ENCODE measurements at regions not wholly inside any gene's neighbourhood (a gene's known extent, or its start where the extent isn't known, plus 50 kb on each side); places are given as distances from the start of the nearest gene placed in this dataset.

DNA sequence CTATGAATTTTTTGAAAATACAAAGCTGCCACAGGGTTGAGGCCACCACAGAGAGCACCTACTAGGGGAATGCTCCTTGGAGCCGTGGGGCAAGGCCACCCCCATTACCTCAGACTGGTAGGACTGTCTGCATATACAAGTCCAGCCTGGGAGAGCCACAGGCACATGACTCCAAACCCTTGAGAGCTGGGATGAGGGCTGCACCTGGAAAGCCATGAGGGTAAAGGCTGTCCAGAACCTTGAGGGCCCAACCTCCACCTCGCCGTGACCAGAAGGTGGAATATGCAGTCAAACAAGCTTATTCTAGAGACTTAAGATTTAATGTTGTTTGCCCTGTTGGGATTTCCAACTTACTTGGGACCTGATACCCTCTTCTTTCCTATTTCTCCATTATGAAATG is 69.5 kb upstream of the TSLP start:
- DNase-seq = no peak
- ChIA-PET CTCF (no interaction called here), POLR2A (ENCODE audit: unreplicated experiment) (no interaction called here)
- Histone ChIP-seq H3K4me3 (ENCODE audit: low read length) (no peak overlapping the region), H3K9me2 (replicated peaks; ENCODE audit: low read length) (no peaks in the 10 kb centered on the region), H3K79me2 (ENCODE audit: low read length) (no peaks in the 10 kb centered on the region), H3K27me3 (ENCODE audit: low read length) (no peaks in the 10 kb centered on the region), H2AFZ (ENCODE audit: low read length) (no peak overlapping the region), H3K27ac (ENCODE audit: low read length) (no peak overlapping the region), H4K20me1 (ENCODE audit: low read length) (no peaks in the 10 kb centered on the region), H3K9me3 (ENCODE audit: low read length) (0 out of 2 replicates have a peak, but pooled peaks cover 10% of the 10 kb centered on the region), H3K4me2 (ENCODE audit: low read length) (no peak overlapping the region), H3K36me3 (ENCODE audit: low read depth, low read length) (no peaks in the 10 kb centered on the region), H3F3A (ENCODE audit: low read length, unreplicated experiment) (no peaks in the 10 kb centered on the region), H3K9ac (ENCODE audit: low read length) (no peak overlapping the region), H3K4me1 (ENCODE audit: insufficient read depth, low read length) (no peaks in the 10 kb centered on the region)
- no peak for ATAC-seq
- no peak for TF ChIP-seq EZH2phosphoT487 (IDR thresholded peaks at IDR 0.05; ENCODE audit: borderline replicate concordance, low read length)
- BruUV-seq (replicated peaks) = no TSS peak
- intact Hi-C loops (cut with micrococcal nuclease) = no loop called here

DNA sequence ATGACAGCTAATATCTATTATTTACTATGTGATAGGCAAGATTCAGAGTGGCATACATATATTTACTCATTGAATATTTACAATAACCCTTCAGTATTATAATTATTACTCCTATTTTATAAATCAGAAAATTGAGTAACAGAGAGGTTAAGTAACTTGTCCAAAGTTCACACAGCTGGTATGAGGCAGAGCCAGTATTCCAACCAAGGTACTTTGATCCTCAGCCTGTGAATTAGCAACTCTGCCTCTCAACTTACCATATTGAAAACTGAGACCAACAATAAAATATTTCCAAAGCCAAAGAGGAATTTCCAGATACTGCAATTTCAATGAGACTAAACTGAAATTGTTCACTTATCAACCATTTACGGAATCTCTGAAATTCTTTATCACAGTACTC is 67.9 kb upstream of the TSLP start:
- Histone ChIP-seq H3K9me3 (ENCODE audit: low read length) (0 out of 2 replicates have a peak, but pooled peaks cover 3% of the 10 kb centered on the region), H3K79me2 (ENCODE audit: low read length) (no peaks in the 10 kb centered on the region), H3K9ac (ENCODE audit: low read length) (no peak overlapping the region), H2AFZ (ENCODE audit: low read length) (no peak overlapping the region), H4K20me1 (ENCODE audit: low read length) (no peaks in the 10 kb centered on the region), H3K4me1 (ENCODE audit: insufficient read depth, low read length) (no peaks in the 10 kb centered on the region), H3K9me2 (replicated peaks; ENCODE audit: low read length) (no peaks in the 10 kb centered on the region), H3K27me3 (ENCODE audit: low read length) (no peaks in the 10 kb centered on the region), H3K4me3 (ENCODE audit: low read length) (no peak overlapping the region), H3K4me2 (ENCODE audit: low read length) (no peak overlapping the region), H3K36me3 (ENCODE audit: low read depth, low read length) (no peaks in the 10 kb centered on the region), H3K27ac (ENCODE audit: low read length) (no peak overlapping the region), H3F3A (ENCODE audit: low read length, unreplicated experiment) (no peaks in the 10 kb centered on the region)
- intact Hi-C loops (cut with micrococcal nuclease) = no loop called here
- ChIA-PET POLR2A (ENCODE audit: unreplicated experiment) (no interaction called here), CTCF (no interaction called here)
- TF ChIP-seq EZH2 (IDR thresholded peaks at IDR 0.05; ENCODE audit: low read length, unreplicated experiment) (no peak), EZH2phosphoT487 (IDR thresholded peaks at IDR 0.05; ENCODE audit: borderline replicate concordance, low read length) (no peak)
- TF ChIP-seq, protein P1, sequence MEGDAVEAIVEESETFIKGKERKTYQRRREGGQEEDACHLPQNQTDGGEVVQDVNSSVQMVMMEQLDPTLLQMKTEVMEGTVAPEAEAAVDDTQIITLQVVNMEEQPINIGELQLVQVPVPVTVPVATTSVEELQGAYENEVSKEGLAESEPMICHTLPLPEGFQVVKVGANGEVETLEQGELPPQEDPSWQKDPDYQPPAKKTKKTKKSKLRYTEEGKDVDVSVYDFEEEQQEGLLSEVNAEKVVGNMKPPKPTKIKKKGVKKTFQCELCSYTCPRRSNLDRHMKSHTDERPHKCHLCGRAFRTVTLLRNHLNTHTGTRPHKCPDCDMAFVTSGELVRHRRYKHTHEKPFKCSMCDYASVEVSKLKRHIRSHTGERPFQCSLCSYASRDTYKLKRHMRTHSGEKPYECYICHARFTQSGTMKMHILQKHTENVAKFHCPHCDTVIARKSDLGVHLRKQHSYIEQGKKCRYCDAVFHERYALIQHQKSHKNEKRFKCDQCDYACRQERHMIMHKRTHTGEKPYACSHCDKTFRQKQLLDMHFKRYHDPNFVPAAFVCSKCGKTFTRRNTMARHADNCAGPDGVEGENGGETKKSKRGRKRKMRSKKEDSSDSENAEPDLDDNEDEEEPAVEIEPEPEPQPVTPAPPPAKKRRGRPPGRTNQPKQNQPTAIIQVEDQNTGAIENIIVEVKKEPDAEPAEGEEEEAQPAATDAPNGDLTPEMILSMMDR (conservative IDR thresholded peaks at IDR 0.05; ENCODE audit: low read depth, low read length) = no peak
- DNase-seq (no peak), ATAC-seq (no peak)
- no TSS peak for BruUV-seq (replicated peaks)

DNA sequence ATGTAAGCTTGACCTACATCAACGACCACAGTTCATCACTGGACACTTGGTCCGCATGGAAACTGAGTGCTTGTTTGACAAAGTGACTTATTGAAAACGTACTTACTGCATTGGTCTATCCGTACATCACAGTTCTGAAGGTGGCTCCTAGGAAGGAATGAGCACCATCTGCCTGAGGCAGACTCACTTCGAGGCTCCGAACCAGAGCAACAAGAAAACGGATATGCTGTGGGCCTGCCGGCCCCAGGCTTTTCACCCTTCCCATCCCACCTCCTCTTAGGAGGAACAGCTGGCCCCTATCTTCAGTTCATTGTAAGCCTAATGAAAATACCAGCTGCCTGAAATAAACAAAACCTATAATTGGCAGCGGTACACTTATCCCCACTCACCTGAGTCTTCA is 67.2 kb upstream of the TSLP start:
- Histone ChIP-seq H4K20me1 (ENCODE audit: low read length) (no peaks in the 10 kb centered on the region), H3K79me2 (ENCODE audit: low read length) (no peaks in the 10 kb centered on the region), H3K4me1 (ENCODE audit: insufficient read depth, low read length) (no peaks in the 10 kb centered on the region), H3K36me3 (ENCODE audit: low read depth, low read length) (no peaks in the 10 kb centered on the region), H3K4me3 (ENCODE audit: low read length) (no peak overlapping the region), H2AFZ (ENCODE audit: low read length) (no peak overlapping the region), H3K27ac (ENCODE audit: low read length) (no peak overlapping the region), H3F3A (ENCODE audit: low read length, unreplicated experiment) (no peaks in the 10 kb centered on the region), H3K9me3 (ENCODE audit: low read length) (no peaks in the 10 kb centered on the region), H3K4me2 (ENCODE audit: low read length) (no peak overlapping the region), H3K27me3 (ENCODE audit: low read length) (no peaks in the 10 kb centered on the region), H3K9me2 (replicated peaks; ENCODE audit: low read length) (no peaks in the 10 kb centered on the region), H3K9ac (ENCODE audit: low read length) (no peak overlapping the region)
- CTCF ChIA-PET = no interaction called here
- ATAC-seq (no peak), DNase-seq (no peak)
- POLR2A ChIA-PET (ENCODE audit: unreplicated experiment) = no interaction called here
- BruUV-seq (replicated peaks) = no TSS peak
- intact Hi-C loops (cut with micrococcal nuclease) = no loop called here
- no peak for TF ChIP-seq EZH2phosphoT487 (IDR thresholded peaks at IDR 0.05; ENCODE audit: borderline replicate concordance, low read length)
- TF ChIP-seq EZH2 (IDR thresholded peaks at IDR 0.05; ENCODE audit: low read length, unreplicated experiment) = no peak
- TF ChIP-seq, protein P1 (conservative IDR thresholded peaks at IDR 0.05; ENCODE audit: low read depth, low read length) = no peak
